ENCODE measurements at regions not wholly inside any gene's neighbourhood (a gene's known extent, or its start where the extent isn't known, plus 50 kb on each side); places are given as distances from the start of the nearest gene placed in this dataset.

DNA sequence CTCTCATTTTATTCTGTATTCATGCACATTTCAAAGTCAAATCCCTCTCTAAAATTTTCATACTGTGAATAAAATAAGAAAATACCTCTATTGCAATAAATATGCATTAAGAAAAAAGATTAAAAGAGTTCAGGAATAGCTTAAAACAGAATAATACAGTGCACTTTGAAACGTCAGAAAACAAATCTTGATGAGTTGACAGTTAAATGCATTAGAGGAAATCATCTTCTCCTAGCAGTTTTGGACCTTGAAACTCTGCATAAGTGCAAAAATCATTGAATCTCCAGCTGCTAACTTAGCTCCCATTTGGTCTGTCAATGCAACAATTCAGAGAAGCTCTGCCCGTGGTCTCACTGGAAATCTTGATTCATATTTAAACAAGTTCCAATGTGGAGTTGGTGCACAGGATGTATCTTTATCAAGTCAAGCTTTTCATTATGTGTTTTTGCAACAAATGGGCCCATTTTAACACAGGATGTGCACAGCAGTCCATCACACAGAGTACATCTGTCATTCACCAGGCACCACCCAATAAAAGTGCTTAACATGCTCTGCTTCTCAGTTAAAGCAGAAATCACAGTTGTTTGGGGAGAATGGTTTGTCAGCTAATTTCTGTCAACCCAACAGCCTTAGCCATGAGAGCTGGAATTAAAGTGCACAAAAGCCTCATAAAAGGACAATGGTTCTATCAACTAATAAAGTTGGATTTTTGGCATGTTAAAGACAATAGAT is 98.8 kb upstream of the ARRDC4 start:
- no peak for DNase-seq

DNA sequence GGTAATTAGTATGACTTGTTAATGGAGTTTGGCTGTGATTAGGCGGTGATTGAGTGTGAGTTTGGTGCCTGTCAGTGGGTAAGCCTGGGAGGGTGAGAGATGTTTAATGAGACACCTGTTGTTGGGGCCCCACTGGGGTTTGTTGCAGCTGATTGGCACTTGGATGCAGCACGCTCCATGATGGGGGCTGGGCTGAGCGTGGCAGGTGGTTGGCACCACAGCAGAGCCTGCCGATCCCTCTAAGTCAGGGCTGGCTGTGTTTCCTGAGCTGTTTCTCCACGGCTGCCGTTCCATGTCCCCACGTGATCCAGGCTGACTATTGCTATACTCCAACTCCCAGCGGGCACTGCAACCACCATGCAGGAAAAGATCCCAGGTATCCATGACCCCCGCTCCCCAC is 93.5 kb upstream of the ARRDC4 start:
- no peak for DNase-seq

DNA sequence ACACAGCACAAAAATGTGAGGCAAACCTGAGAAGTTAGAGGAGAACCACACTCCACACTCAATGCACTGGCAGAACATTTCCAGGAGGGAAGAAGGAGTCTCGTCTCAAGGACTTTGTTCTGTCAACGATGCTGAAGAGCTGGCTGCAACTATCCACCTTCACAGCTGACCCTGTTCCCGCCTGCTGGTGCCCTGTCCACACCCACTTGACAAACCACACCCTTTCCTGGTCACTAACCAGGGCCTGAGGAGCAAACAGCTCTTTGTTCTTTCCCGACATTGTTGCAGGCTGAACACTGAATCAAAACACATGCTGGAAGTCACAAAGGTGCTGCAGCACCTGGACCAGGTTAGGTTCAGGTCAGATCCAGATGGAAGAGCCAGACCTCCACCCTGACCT is 92.6 kb upstream of the ARRDC4 start:
- DNase-seq, result no peak

DNA sequence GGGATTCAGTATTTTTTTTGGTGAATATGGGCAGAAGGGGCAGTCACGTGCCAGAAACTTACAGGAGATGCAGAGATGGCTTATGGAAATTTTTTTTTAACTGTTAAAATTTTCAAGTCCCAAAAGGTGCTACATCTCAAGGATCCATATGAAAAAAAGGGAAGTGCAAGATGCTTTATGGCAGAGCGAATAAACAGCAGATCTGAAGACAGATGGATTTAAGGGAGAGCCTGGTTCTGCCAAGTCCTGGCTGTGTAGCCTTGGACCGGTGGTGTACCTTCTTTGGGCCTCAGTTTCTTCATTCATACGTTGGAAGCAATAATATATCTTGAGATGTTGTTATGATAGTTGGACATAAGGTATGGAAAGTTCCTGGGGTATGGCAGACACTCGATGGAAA is 91.5 kb upstream of the ARRDC4 start:
- no peak for DNase-seq

DNA sequence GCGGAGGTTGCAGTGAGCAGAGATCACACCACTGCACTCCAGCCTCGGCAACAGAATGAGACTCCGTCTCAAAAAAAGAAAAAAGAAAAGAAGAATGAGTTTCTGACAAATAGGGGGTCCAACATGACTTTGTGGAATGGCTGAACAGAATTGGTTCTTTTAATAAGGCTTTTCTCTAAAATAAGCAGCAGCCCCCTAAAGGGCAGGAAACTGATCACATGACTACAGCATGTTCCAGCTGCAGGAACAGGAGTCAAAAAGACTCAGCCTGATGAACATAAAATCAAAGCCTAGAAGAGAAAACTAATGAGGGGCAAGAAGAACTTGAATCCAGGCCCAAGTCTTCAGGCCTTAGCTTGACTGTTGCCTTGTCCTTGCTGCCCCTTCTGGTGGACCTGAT is 89.7 kb upstream of the ARRDC4 start:
- no peak for DNase-seq

DNA sequence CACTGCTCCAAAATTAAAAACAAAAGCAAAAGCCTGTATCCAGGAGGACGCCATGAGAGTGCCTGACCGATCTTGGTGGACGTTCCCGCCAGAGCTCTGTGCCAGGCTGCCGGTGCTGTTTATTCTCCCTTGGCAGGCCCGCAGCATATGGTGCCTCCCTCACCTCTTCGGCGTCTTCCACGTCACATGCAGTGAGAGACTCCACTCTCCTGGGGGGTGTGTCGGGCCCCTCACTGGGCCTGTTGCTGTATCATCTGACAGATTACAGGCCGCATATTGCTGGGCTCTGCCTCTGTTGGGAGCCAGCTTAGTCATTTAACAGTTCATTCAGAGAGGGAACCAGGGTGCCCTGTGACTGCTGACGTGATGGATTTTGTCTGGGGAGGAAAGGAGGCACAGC is 86.4 kb upstream of the ARRDC4 start:
- DNase-seq, result no peak

DNA sequence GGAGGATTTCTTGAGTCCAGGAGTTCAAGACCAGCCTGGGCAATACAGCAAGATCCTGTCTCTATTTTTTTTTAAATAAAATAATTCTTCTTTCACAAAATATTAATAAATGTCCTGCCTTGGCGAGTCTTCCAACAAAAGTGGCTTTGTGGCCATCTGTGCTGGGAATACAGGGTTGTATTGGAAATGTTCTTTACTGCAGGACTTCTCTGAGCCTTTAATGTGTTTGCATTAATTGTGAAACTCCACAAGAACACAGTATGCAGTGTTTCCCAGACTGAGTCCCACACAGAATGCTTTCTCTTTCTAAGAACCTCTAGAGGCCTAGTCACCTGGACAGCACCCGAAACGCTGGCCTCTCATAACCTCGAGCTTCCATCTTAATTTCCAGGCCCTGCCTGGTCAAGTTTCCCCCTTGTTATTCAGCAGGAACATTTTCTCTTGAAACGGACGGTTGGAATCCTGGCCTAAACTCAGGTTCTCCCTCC is 85.4 kb upstream of the ARRDC4 start:
- no peak for DNase-seq

DNA sequence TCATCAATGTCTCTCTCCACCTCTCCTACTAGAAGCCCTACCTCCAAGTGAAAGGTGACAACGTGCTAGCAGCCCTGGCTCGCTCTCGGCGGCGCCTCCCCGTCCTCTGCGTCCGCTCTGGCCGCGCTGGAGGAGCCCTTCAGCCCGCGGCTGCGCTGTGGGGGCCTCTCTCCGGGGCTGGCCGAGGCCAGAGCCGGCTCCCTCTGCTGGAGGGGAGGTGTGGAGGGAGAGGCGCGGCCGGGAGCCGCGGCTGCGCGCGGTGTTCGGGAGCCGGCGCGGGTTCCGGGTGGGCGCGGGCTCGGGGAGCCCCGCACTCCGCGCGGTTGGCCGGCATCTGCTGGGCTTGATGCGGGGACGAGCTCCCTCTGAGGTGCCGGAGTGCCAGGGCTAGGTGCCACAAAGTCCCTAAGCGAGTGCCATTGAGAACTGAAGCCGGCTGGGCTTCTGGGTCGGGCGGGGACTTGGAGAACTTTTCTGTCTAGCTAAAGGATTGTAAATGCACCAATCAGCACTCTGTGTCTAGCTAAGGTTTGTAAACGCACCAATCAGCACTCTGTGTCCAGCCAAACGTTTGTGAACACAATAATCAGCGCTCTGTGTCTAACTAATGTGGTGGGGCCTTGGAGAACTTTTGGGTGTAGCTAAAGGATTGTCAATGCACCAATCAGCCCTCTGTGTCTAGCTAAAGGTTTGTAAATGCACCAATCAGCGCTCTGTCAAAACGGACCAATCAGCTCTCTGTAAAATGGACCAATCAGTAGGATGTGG is 84.8 kb upstream of the ARRDC4 start:
- no peak for DNase-seq

DNA sequence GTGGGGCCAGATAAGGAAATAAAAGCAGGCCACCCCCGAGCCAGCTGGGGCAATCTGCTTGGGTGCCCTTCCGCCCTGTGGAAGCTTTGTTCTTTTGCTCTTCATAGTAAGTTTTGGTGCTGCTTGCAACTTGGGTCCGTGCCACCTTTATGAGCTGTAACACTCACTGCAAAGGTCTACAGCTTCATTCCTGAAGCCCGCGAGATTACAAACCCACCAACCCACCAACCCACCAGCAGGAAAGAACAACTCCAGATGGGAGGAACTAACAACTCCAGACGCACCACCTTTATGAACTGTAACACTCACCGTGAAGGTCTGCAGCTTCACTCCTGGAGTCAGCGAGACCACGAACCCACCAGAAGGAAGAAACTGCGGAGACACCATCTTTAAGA is 84.2 kb upstream of the ARRDC4 start:
- DNase-seq, result no peak

DNA sequence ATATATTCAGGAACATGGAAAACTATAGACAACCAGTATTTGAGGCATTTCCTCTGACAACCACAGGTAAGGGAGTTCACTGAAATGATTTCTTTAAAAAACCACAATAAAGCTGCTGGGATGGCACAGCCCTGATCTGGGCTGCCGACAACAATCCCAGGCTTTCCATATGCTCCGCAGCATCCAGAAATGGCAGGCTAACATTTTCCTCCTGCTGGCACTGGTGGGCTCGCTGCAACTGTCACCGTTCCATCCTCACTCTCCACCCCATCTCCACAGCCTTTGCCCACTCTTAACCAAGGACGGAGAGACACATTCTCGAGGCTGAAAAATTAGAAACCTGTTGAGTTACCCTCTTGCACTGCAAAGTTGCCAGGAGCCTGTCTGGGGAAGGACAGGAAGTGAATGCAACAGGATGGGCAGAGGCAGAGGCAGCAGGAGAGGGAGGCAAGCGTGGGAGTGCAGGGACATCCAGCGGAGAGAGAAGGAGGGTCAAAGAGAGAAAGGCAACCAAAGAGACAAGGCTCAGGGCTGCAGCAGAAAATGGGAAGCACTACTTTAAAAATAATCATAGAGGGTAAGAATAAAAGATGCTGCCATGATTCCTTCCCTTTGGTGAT is 79.0 kb upstream of the ARRDC4 start:
- DNase-seq, result no peak

DNA sequence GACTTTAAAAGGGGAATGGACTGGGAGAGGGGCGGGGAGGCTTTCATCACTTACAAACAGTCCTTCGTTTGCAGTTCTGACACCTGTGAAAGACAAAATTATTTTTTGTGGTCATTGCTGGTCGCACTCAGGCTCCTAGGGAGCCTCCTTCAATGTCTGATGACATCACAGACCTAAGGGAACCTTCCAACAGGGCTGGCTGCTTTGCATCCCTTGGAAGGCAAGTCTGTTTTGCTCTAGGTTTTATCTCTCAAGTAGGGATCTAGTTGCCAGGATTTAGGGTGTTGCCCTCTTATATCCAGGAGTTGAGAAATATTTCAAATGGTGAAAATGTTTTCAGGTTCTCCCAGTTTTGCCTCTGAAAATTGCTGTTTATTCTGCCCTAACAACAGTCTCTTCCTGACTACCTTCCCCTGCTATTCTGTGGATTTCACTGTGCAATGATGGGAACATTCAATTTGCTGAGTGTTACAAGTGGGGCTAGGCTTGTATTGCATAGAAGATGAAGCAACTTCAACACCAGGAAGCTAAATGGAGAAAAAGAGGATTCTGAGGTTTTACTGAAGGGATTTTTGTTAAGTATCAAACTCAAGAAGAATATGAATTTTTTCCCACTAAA is 75.9 kb upstream of the ARRDC4 start:
- no peak for DNase-seq

DNA sequence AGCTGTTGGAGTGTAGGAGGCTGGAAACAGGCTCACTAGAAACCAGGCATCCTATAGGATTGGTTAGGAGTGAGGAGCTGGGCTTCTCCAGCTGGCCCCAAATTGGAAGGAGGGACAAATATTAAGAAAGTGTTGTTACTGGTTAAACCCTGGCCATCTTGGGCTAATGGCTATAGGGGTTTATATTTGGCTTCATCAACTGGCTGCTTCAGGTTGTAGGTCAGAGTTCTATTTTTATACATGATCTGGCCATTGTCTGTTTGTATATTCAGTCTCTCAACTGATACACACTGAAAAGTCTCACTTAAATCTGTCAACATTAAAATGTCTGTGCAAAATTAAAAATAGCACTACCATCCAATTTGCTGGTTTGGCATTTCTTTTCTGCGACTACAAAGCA is 70.2 kb upstream of the ARRDC4 start:
- no peak for DNase-seq

DNA sequence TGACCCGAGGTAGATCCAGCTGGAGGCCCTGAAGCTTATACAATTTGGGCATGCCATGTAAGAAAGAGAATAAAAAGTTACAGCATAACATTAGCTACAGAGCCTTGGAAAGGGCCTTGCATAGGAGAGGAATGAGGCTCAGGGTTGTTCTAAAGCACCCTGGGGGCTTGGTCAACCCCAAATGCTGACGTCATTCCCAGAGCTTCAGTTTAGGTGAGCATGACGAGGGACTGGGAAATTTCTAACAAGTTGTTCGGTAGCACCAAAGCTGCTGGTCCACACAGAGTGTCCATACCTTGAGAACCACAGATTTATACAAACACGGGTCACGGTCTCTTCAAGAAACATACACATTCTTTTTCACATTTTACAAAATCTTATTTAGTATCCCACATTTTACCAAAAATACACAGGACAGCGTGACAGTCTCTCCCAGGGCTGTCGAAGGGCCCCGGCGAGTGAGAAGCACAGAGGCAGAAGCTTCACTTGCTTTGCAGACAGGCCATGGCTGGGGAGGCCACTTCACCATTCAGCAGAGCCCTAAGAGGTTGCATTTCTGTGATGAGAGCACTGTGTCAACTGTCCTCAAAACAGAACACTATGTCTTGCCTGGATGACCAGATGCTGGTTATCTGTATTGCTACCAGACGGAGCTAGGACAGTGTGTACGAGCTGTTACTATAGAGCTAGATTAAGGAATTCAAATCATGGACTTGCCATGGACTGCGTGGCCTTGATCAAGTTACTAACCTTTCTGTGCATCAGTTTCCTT is 68.2 kb upstream of the ARRDC4 start:
- DNase-seq, result no peak

DNA sequence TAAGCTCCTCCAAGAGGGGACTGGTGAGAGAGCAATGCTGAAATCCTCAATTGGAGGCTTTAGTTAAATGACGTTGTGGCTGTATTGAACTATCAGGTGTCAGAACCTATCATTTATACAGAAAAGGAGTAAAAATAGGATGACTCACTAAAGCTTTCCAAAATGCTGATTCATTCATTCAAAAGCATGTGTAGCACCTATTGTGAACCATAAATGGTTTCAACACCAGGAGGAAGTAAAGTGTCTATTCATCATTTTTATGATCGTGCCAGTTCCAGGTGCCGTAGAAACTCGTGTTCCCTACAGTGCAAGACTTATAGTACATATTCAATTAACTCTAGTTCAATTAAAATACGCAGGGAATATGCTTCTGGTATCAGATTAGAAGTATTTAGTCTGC is 66.5 kb upstream of the ARRDC4 start:
- DNase-seq, result no peak

DNA sequence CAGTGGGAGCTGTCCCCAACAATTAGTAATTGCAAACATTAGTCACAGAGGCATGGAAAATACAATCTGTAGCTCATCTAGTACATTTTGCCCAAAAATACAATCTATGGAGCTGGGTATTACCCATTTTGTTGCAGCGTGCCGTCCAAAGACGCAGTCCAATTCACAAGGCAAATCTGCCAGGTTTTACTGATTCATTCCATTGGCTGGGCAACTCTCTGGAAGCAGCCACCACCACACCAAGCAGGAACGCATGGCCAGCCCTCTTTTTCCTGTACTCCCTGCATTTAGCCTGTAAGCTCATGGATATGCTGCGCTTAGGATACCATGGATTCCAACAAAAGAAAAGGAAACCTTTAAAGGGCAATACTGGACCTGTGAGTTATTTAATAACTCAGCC is 60.5 kb upstream of the ARRDC4 start:
- no peak for DNase-seq

DNA sequence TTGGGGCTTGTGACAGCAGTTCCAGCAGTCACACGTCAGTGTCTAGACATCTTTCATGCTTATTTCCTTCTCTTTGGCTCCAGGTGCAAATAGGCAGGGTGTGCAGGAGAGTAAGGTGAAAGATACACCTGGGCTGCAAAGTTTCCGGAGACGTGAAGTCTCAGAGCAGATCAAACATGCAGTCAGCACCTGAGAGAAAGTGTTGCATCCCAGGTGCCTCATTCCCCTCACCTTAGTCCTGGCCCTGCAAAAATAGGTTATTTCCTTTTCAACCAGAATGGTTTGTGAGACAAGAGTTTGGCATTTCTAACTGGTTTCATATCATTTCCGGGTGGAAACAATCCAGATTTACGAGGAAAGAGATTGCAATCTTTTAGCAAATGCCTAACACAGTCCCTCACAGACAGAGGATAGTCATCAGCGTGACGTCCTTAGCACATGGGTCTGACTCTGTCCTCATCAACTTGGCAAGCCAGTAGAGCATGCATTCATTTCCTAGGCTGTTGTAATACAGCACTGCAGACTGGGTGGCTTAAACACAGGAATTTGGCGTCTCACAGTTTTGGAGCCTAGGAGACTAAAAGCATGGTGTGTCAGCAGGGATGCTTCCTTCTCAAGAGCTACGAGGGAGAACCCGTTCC is 58.2 kb upstream of the ARRDC4 start:
- DNase-seq, result no peak

DNA sequence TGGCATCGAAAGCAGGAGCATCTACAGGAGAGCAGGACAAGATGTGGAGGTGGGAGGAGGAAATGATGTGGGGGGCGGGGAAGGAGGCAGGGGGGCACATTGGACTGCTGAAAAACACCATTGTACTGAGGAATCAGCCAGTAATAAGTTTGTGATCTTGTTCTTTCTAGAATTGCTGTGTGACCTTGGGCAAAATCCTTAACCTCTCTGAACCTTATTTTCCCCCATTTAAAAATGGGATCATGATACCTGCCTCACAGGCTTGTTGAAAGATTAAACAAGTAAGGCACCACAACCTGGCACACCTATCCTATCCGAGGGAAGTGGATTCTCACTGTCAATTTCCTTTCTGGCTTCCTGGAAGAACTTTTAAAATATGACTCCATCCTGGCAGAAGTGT is 56.9 kb upstream of the ARRDC4 start:
- DNase-seq, result no peak

DNA sequence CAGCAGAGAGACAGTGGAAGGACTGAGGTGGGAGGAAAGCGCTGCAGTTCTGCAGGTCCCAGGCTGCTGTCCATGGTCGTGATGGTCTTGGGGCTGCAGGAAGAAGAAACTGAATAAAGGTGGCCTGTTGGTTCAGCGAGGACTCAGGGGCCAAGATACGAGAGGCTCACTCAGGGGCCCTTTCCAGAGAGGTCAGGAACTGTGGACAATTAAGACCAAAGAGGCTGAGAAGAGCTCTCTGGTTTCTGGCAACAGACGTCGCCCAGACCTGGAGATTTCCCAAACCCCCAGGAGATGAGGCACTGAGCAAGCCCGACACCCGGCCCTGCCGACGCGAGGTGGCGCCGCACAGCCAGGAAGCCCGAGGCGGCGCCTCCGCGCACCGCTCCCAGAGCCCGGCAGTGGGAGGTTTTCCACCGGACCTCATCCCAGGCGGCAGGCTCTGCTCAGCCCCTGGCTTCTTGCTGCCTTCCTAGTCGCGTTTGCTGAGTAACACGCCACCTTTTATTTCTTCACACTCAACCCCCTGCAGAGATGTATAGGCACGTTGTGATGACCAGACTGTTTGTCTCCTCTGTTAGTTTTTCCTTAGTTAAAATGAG is 56.4 kb upstream of the ARRDC4 start:
- no peak for DNase-seq

DNA sequence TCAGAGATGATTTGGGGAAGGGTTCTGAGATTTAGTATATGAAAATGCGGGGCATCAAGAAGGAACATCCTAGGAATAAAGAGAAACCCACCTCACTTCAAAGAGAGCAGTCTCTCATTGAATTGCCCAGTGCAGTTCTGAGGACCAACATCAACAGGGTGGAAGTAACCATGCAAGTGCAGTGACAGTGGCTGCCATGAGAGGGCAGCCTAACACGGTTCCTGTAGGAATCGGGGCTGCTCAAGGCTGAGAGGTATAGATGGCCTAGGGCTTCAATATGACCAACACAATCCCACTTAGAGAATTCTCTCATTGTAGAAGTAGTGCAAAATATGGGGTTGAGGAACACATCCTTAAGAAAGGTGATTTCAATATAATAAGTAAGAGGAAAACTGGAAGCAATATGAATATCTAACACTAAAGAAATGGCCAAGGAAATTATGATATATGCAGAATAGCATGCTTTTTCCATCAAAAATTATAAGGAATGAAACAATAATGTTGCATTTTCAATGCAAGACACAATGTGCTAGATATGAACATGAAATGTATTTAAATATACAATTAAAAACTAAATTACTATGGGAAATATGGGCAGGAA is 51.1 kb upstream of the ARRDC4 start:
- DNase-seq, result no peak

Measured in DMS 273 treated with DMSO at 0.1 percent for 48 hours (cell line).